SK-N-MC (cell line): ENCODE measurements at regions not wholly inside any gene's neighbourhood (a gene's known extent, or its start where the extent isn't known, plus 50 kb on each side); places are given as distances from the start of the nearest gene placed in this dataset.
A peak's percentile ranks its signal among the peaks of the same experiment; 100 is the strongest.

ENCODE experiments used
- DNase-seq: peaks from one replicate; pipeline ENCODE4 v3.0.0-alpha.2; 2011; ENCODE audit warnings: low read depth, low spot score
- H3K27ac ChIP-seq: fragments of 200-600 bp; sonication (generic); 2 replicates; pipeline ENCODE4 v1.5.1; 2016; ENCODE audit warnings: mixed run types
- H3K36me3 ChIP-seq: fragments of 200-600 bp; sonication (generic); 2 replicates; pipeline ENCODE4 v1.6.1; 2017; ENCODE audit warnings: antibody characterized with exemption, low read length, mixed read lengths; ENCODE audit not compliant: insufficient read depth
- H3K4me3 ChIP-seq: fragments of 200-600 bp; sonication (generic); 2 replicates; pipeline ENCODE4 v1.5.1; 2016
- H3K9ac ChIP-seq: fragments of 200-600 bp; sonication (generic); 2 replicates; pipeline ENCODE4 v1.8.0; 2017; ENCODE audit warnings: mixed run types, mixed read lengths; ENCODE audit not compliant: insufficient read length
- H3K9me3 ChIP-seq: fragments of 200-600 bp; sonication (generic); 2 replicates; pipeline ENCODE4 v1.6.1; 2017; ENCODE audit warnings: low read depth, mild to moderate bottlenecking, antibody characterized with exemption, low read length, moderate library complexity, mixed read lengths
- EZH2 ChIP-seq: fragments of 200-600 bp; sonication (generic); IDR thresholded peaks from one replicate; pipeline ENCODE4 v1.6.1; 2017; ENCODE audit warnings: antibody characterized with exemption
- FOXP2 ChIP-seq: optimal IDR thresholded peaks from 2 replicates; pipeline ENCODE3; 2011; ENCODE audit warnings: mild to moderate bottlenecking, moderate library complexity; ENCODE audit not compliant: insufficient read depth; ENCODE audit errors: extremely low read length, control extremely low read depth
- POLR2AphosphoS5 ChIP-seq: IDR thresholded peaks from 2 replicates; pipeline ENCODE4 v1.6.1; 2012; ENCODE audit warnings: mild to moderate bottlenecking, low read depth, low read length, borderline replicate concordance

DNA sequence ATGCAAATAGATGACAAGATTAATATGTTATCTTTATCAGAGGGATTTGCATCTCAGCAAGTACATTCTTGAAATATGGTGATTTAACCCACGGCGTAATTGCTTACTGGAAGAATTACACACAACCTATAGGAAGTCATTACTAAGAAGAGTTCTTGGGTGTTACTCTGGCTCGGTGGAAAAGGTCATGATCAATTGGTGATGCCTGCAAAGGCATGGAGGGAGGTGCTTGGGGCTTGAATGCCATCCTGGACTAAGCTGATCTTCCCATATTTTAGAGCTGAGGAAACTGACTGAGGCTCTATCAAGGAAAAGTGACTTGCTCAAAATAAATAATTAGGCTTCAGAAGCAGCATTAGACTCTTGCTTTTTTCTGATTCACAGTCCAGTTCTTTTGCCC lies 137.5 kb upstream of the JUN start:
- no peaks in the 10 kb centered on the region for H3K36me3 ChIP-seq
- no peaks in the 10 kb centered on the region for H3K9me3 ChIP-seq
- DNase-seq = no peak
- TF ChIP-seq EZH2 = no peak
- no peak for TF ChIP-seq POLR2AphosphoS5
- no peak for TF ChIP-seq FOXP2
- H3K4me3 ChIP-seq = no peak overlapping the region
- H3K27ac ChIP-seq = no peak overlapping the region
- no peak overlapping the region for H3K9ac ChIP-seq

DNA sequence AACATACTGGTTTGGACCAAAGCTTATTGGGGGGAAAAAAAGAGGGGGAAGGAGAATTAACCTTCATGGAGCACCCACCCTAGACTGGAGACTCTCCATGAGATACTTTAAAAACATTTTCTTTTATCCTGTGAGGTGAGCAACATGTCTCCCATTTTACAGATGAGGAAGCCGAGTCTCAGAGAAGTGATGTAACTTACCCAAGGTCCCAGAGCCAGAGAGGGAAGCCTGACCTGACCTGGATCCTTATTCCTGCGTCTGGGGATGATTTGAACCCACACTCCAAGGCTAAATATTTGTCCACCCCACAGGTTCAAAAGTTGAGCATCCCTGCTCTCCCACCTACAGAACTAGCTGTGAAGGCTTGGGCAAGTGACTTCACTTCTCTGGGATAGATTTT lies 137.9 kb upstream of the JUN start:
- DNase-seq = no peak
- no peak for TF ChIP-seq EZH2
- no peak for TF ChIP-seq FOXP2
- TF ChIP-seq POLR2AphosphoS5 = no peak
- H3K9me3 ChIP-seq = no peaks in the 10 kb centered on the region

DNA sequence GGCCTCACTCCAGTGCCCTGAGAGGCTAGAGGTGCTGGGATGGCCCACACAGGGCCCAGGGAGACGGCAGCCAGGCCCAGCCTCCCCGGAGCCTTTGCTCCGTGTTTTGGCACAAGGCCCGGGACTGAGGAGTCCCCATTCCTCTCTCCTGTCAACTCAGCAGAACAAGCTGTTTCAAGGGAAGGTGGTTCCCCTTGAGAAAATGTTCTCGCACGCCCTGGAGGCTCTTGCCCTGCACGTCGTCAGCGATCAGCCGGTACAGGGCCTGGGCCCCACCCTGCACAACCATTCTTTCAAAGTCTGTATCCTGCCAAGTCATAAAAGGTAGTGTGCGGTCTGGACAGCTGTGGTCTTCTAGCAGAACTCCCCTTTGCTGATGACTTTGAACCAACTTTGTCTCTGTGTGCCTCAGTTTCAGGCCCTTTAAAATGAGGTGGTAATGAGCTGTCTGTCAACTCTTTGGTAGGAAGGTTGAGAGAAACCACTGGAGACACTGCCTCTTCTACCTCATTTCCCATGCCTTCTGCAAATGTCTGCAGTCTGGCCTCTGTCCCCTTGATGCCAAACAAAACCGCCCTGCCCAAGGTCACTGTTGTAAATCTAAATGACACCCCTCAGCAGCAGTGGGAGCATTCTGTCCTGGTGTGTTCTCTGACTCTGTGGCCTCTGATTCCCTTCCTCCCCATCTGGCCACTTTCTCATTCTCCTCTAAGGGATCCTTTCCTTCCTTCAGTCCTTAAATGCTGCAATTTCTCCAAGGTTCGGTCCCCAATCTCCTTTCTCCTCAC lies 138.6 kb upstream of the JUN start:
- DNase-seq = peak; percentile 2
- H3K9ac ChIP-seq = no peak overlapping the region
- H3K36me3 ChIP-seq = no peaks in the 10 kb centered on the region
- no peak for TF ChIP-seq EZH2
- no peak for TF ChIP-seq FOXP2
- no peak for TF ChIP-seq POLR2AphosphoS5
- H3K9me3 ChIP-seq = no peaks in the 10 kb centered on the region
- no peak overlapping the region for H3K27ac ChIP-seq
- peak overlapping the region; percentile 44; the same call in 1 of the 2 replicates for H3K4me3 ChIP-seq

More for the DNA sequence above, 137.9 kb upstream of the JUN start:
- H3K4me3 ChIP-seq = no peak overlapping the region
- no peak overlapping the region for H3K27ac ChIP-seq
- H3K9ac ChIP-seq = no peak overlapping the region
- no peaks in the 10 kb centered on the region for H3K36me3 ChIP-seq

DNA sequence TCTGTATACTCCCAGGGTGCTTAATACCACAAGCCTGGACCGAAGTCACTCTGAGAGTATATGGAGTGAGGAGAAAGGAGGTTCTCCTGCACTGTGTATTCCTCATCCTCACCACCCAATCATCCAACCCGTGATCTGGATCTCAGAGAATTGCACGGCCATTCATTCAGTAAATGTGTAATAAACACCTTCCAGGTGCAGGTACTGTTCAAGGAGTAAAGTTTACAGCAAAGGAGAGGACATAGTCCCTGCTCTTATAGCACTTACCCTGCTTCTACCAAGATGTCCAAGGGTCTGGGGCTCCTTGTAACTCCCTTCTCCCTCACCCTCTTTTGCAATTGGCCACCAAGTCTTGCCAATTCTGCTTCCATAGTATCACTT lies 139.2 kb upstream of the JUN start:
- Histone ChIP-seq H3K9me3 (no peaks in the 10 kb centered on the region), H3K36me3 (no peaks in the 10 kb centered on the region), H3K9ac (no peak overlapping the region), H3K4me3 (no peak overlapping the region), H3K27ac (no peak overlapping the region)
- DNase-seq = no peak
- no peak for TF ChIP-seq POLR2AphosphoS5
- TF ChIP-seq FOXP2 = no peak
- no peak for TF ChIP-seq EZH2

DNA sequence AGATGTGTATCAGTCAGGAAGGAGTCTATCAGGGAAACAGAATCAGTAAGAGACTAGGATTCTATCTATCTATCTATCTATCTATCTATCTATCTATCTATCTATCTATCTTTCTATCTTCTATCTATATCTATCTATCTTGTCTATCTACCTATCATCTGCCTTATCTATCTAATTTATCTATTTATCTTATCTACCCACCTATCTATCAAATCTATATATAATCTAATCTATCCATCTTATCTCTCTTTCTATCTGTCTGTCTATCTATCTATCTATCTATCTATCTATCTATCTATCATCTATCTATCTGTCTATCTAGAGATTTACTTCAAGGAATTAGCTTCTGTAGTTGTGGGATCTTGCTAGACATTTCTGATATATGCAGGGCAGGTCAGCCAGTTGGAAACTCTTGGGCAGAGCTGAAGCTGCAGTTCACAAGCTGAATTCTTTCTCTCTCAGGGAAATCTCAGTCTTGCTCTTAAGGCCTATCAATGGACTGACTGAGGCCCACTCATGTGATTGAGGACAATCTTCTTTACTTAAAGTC lies 140.2 kb upstream of the JUN start:
- H3K9me3 ChIP-seq = no peaks in the 10 kb centered on the region
- no peaks in the 10 kb centered on the region for H3K36me3 ChIP-seq
- H3K27ac ChIP-seq = no peak overlapping the region
- no peak overlapping the region for H3K4me3 ChIP-seq
- no peak overlapping the region for H3K9ac ChIP-seq
- TF ChIP-seq EZH2 = no peak
- no peak for TF ChIP-seq FOXP2
- no peak for TF ChIP-seq POLR2AphosphoS5
- DNase-seq = no peak

DNA sequence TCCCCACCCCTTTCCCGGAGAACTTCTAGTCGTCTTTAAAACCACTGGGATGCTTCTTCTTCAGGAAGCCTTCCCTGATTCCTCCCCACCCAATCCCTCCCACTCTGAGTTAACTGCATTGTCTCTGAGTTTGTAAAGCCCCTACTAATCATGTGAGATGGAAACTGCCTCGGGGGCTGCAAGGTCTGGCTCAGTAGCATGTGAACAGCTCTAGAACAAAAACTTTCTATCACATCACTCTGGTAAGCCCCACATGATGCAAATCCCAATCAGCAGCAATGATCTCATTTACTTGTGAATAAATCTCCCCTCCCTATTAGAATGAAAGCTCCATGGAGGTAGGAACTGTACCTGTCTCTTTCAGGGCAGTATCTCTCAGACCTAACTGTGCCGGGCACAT lies 141.0 kb upstream of the JUN start:
- Histone ChIP-seq H3K9me3 (no peaks in the 10 kb centered on the region), H3K27ac (no peak overlapping the region), H3K36me3 (no peaks in the 10 kb centered on the region), H3K9ac (no peak overlapping the region), H3K4me3 (no peak overlapping the region)
- DNase-seq = no peak
- no peak for TF ChIP-seq FOXP2
- TF ChIP-seq EZH2 = no peak
- no peak for TF ChIP-seq POLR2AphosphoS5

DNA sequence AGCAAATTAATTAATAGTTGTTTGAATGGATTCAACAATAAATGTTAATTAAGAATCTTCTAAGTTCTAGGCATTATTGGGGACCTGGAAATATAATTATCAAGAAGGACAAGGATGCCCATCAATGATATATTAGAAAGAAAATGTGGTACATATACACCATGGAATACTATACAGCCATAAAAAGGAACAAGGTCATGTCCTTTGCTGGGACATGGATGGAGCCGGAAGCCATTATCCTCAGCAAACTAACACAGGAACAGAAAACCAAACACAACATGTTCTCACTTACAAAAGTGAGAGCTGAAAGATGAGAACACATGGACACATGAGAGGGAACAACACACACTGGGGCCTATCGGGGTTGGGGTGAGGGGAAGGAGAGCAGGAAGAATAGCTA lies 141.4 kb upstream of the JUN start:
- Histone ChIP-seq H3K27ac (no peak overlapping the region), H3K4me3 (no peak overlapping the region), H3K9me3 (no peaks in the 10 kb centered on the region), H3K36me3 (no peaks in the 10 kb centered on the region), H3K9ac (no peak overlapping the region)
- no peak for DNase-seq
- TF ChIP-seq EZH2 = no peak

DNA sequence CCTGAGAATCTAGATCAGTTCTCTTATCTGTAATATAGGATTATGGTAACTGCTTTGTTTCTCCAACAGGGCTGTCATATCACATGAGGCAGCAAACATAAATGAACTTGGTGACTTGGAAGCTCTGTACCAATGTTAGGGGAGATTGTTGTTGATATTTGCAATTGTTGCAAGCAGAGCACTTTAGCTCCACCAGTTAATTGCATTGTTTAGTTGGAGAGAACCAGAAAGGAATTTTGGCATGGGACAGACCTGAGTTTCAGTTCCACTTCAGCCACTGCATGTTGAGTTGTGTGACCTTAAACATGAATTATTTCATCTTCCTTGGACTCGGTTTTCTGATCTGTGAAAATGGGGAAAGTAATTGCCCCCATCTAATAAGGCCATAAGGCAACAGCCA lies 142.3 kb upstream of the JUN start:
- TF ChIP-seq FOXP2 (no peak), POLR2AphosphoS5 (no peak), EZH2 (no peak)
- H3K27ac ChIP-seq = no peak overlapping the region
- H3K4me3 ChIP-seq = no peak overlapping the region
- H3K36me3 ChIP-seq = no peaks in the 10 kb centered on the region
- no peak overlapping the region for H3K9ac ChIP-seq
- no peaks in the 10 kb centered on the region for H3K9me3 ChIP-seq
- DNase-seq = no peak

DNA sequence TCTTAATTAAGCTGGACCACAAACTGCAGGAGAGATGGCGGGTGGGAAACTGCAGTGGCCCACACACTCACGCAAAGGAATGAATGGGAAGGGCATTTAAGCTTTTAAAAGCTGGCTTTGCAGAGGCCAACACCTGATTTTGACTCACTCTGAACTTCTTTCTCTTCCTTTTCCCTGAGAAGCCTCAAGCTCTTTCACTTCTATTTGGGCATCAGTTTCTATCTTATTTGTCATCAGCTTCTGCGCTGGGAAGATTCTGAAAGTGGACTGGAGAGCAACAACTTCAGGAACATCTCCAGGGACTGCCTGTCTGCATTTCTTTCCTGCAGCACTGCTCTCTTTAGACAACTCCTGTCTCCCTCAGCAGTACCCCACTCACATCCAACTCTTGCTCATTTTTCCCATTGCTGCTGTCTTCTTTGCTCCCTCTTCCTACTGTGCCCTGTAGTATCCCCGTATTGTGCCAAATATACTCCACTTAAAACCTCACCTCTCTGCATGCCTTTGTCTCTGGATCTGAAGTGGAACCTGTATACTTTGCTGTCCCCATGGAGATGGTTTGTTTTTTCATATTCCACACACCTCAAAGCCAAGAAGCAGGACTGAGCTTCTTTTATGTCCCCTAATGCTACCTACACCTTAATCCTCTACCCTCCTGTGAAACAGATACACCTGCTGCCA lies 143.3 kb upstream of the JUN start:
- H3K36me3 ChIP-seq = no peaks in the 10 kb centered on the region
- no peak overlapping the region for H3K9ac ChIP-seq
- H3K4me3 ChIP-seq = no peak overlapping the region
- DNase-seq = no peak
- no peaks in the 10 kb centered on the region for H3K9me3 ChIP-seq
- H3K27ac ChIP-seq = no peak overlapping the region
- TF ChIP-seq EZH2 = no peak
- no peak for TF ChIP-seq FOXP2
- TF ChIP-seq POLR2AphosphoS5 = no peak
